HG03565 (cell line): ENCODE measurements at regions not wholly inside any gene's neighbourhood (a gene's known extent, or its start where the extent isn't known, plus 50 kb on each side); places are given as distances from the start of the nearest gene placed in this dataset.
"Not testable (repeated sequence)": the region's sequence is repeated elsewhere in the genome, so short reads cannot be mapped to it uniquely, and the experiment has no call there.

Source experiments
- ATAC-seq: cut with Tn5 transposase; IDR thresholded peaks from one replicate; pipeline ENCODE4 v1.9.1; 2021; ENCODE audit warnings: mild to moderate bottlenecking, moderate library complexity; ENCODE audit not compliant: unreplicated experiment

GRCh38 chr7:112939574-112940313, 146.9 kb downstream of the GPR85 start:
- ATAC-seq, result peak; percentile 95

GRCh38 chr7:112938863-112939573, 147.6 kb downstream of the GPR85 start:
- no peak for ATAC-seq

- no peak for ATAC-seq
These were observed 147.6 kb upstream of the TMEM168 start for GRCh38 chr7:112937651-112938415.

GRCh38 chr7:112933598-112933997, 143.4 kb upstream of the TMEM168 start:
- no peak for ATAC-seq

- ATAC-seq, result no peak
These were observed 140.6 kb upstream of the TMEM168 start for GRCh38 chr7:112930787-112931186.

- no peak for ATAC-seq
These were observed 139.2 kb upstream of the TMEM168 start for GRCh38 chr7:112929421-112929820.

GRCh38 chr7:112926018-112926417, 135.8 kb upstream of the TMEM168 start:
- ATAC-seq, result no peak

GRCh38 chr7:112922546-112922945, 132.4 kb upstream of the TMEM168 start:
- not testable (repeated sequence) for ATAC-seq

GRCh38 chr7:112916431-112916830, 126.2 kb upstream of the TMEM168 start:
- ATAC-seq, result not testable (repeated sequence)

- ATAC-seq, result no peak
These were observed 117.9 kb upstream of the TMEM168 start for GRCh38 chr7:112908086-112908485.

GRCh38 chr7:112907658-112908057, 117.5 kb upstream of the TMEM168 start:
- ATAC-seq, result no peak

GRCh38 chr7:112905950-112906349, 115.8 kb upstream of the TMEM168 start:
- ATAC-seq, result no peak

GRCh38 chr7:112905413-112905812, 115.2 kb upstream of the TMEM168 start:
- no peak for ATAC-seq

GRCh38 chr7:112898432-112899290, 108.5 kb upstream of the TMEM168 start:
- ATAC-seq, result peak; percentile 74

- ATAC-seq, result no peak
These were observed 107.7 kb upstream of the TMEM168 start for GRCh38 chr7:112897839-112898431.

- no peak for ATAC-seq
These were observed 105.9 kb upstream of the TMEM168 start for GRCh38 chr7:112896026-112896601.

GRCh38 chr7:112892263-112892662, 102.1 kb upstream of the TMEM168 start:
- no peak for ATAC-seq

- ATAC-seq, result no peak
These were observed 101.5 kb upstream of the TMEM168 start for GRCh38 chr7:112891698-112892097.

GRCh38 chr7:112889834-112890438, 99.7 kb upstream of the TMEM168 start:
- no peak for ATAC-seq

- ATAC-seq, result no peak
These were observed 99.1 kb upstream of the TMEM168 start for GRCh38 chr7:112889268-112889667.
